ENCODE measurements at regions not wholly inside any gene's neighbourhood (a gene's known extent, or its start where the extent isn't known, plus 50 kb on each side); places are given as distances from the start of the nearest gene placed in this dataset.
"Not testable (repeated sequence)": the region's sequence is repeated elsewhere in the genome, so short reads cannot be mapped to it uniquely, and the experiment has no call there.

DNA sequence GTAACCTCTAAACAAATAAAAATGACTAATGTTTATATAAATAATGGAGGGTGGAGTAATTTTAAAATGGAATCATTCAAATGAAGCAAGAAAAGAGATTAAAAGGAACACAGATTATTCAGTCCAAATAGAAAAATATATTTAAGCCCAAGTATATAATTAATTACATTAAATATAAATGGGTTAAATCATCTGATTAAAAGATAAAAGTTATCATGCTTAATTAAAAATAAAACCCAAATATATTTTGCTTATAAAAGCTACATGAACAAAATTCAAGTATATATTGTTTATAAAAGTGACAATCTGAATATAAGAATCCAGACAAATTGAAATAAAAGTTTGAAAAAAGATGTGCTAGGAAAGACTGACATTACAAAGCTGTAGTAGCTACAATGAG lies 63.9 kb upstream of the ACTRT2 start:
- no peaks in the 10 kb centered on the region for H3K36me3 Mint-ChIP-seq (ENCODE audit: low read depth)
- no peak for ATAC-seq

GRCh38 chr1:2959881-2960280 lies 61.4 kb upstream of the ACTRT2 start:
- ATAC-seq; H3K4me3 Mint-ChIP-seq; POLR2A ChIA-PET; DNase-seq; H3K27ac Mint-ChIP-seq; H3K27me3 Mint-ChIP-seq (ENCODE audit: low read depth); CTCF ChIA-PET; H3K36me3 Mint-ChIP-seq (ENCODE audit: low read depth); H3K4me1 Mint-ChIP-seq (ENCODE audit: low read depth): not testable (repeated sequence)
- peaks cover 14% of the 10 kb centered on the region for H3K9me3 Mint-ChIP-seq (ENCODE audit: insufficient read depth)

More for the DNA sequence above, 63.9 kb upstream of the ACTRT2 start:
- CTCF ChIA-PET, result no interaction called here
- POLR2A ChIA-PET, result no interaction called here
- Mint-ChIP-seq H3K27me3 (ENCODE audit: low read depth) (no peaks in the 10 kb centered on the region), H3K4me3 (no peak overlapping the region), H3K9me3 (ENCODE audit: insufficient read depth) (peaks cover 32% of the 10 kb centered on the region), H3K27ac (no peak overlapping the region), H3K4me1 (ENCODE audit: low read depth) (no peaks in the 10 kb centered on the region)
- no peak for DNase-seq

DNA sequence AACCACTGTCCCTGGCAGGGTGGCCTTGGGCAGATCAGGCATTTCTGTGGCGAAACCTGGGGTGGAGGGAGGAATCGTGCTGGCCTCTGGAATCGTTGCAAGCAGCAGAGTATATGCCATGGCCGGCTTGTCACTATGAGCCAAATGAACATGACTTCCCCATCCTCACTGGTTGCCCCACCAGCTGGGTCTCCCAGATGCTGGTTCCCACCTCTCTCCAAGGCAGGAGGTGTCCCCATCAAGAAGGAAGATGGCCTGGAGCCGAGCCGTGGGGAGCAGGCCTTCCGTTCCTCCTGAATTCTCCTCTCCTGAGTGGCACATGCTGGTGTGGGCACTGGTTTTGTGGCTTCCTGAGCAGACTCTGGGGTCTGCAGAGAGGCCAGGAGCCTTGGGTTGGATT lies 60.2 kb upstream of the ACTRT2 start:
- no peaks in the 10 kb centered on the region for H3K4me1 Mint-ChIP-seq (ENCODE audit: low read depth)
- no peak overlapping the region for H3K27ac Mint-ChIP-seq
- ATAC-seq (no peak), DNase-seq (no peak)
- no peak overlapping the region for H3K4me3 Mint-ChIP-seq
- ChIA-PET CTCF (no interaction called here), POLR2A (no interaction called here)
- peaks cover 14% of the 10 kb centered on the region for H3K9me3 Mint-ChIP-seq (ENCODE audit: insufficient read depth)
- no peaks in the 10 kb centered on the region for H3K27me3 Mint-ChIP-seq (ENCODE audit: low read depth)
- H3K36me3 Mint-ChIP-seq (ENCODE audit: low read depth), result no peaks in the 10 kb centered on the region

- ChIA-PET CTCF (no interaction called here), POLR2A (no interaction called here)
- no peaks in the 10 kb centered on the region for H3K36me3 Mint-ChIP-seq (ENCODE audit: low read depth)
- no peak overlapping the region for H3K4me3 Mint-ChIP-seq
- no peak for DNase-seq
- H3K9me3 Mint-ChIP-seq (ENCODE audit: insufficient read depth), result peaks cover 14% of the 10 kb centered on the region
- ATAC-seq, result no peak
- H3K27me3 Mint-ChIP-seq (ENCODE audit: low read depth), result no peaks in the 10 kb centered on the region
- H3K27ac Mint-ChIP-seq, result no peak overlapping the region
- no peaks in the 10 kb centered on the region for H3K4me1 Mint-ChIP-seq (ENCODE audit: low read depth)
Observed at GRCh38 chr1:2961661-2962060, 59.6 kb upstream of the ACTRT2 start.

- DNase-seq, result no peak
- H3K27me3 Mint-ChIP-seq (ENCODE audit: low read depth), result no peaks in the 10 kb centered on the region
Observed at GRCh38 chr1:2962061-2962460, 59.2 kb upstream of the ACTRT2 start.

GRCh38 chr1:2962541-2962940 lies 58.7 kb upstream of the ACTRT2 start:
- Mint-ChIP-seq H3K9me3 (ENCODE audit: insufficient read depth) (peaks cover 12% of the 10 kb centered on the region), H3K27ac (no peak overlapping the region), H3K36me3 (ENCODE audit: low read depth) (no peaks in the 10 kb centered on the region), H3K4me3 (no peak overlapping the region), H3K4me1 (ENCODE audit: low read depth) (no peaks in the 10 kb centered on the region), H3K27me3 (ENCODE audit: low read depth) (no peaks in the 10 kb centered on the region)
- ATAC-seq (no peak), DNase-seq (no peak)
- CTCF ChIA-PET, result no interaction called here
- POLR2A ChIA-PET, result no interaction called here

More at GRCh38 chr1:2962061-2962460, 59.2 kb upstream of the ACTRT2 start:
- ATAC-seq, result no peak
- no peaks in the 10 kb centered on the region for H3K4me1 Mint-ChIP-seq (ENCODE audit: low read depth)
- POLR2A ChIA-PET, result no interaction called here
- CTCF ChIA-PET, result no interaction called here
- H3K9me3 Mint-ChIP-seq (ENCODE audit: insufficient read depth), result peaks cover 14% of the 10 kb centered on the region
- H3K4me3 Mint-ChIP-seq, result no peak overlapping the region
- no peak overlapping the region for H3K27ac Mint-ChIP-seq
- no peaks in the 10 kb centered on the region for H3K36me3 Mint-ChIP-seq (ENCODE audit: low read depth)

- CTCF ChIA-PET, result no interaction called here
Observed at GRCh38 chr1:2962946-2963345, 58.3 kb upstream of the ACTRT2 start.

DNA sequence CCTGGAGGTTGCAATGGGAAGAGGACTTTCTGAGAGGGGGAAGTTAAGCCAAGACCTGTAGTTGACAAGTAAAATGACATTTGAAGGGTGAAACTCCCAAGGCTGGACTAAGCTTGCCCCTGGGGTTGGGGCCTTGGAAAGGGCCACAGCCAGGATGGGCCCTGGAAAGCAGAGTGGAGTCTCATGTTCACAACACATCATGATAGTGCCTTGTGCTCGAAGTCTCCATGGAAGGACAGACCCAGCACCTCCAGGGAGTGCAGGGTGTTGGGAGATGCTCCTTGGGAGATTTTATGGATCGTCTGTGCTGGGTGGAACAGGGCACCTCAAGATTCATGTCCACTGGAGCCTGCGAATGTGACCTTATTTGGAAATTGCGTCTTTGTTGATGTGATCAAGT lies 55.6 kb upstream of the ACTRT2 start:
- Mint-ChIP-seq H3K36me3 (ENCODE audit: low read depth) (no peaks in the 10 kb centered on the region), H3K4me3 (no peak overlapping the region), H3K9me3 (ENCODE audit: insufficient read depth) (no peaks in the 10 kb centered on the region), H3K27ac (no peak overlapping the region), H3K4me1 (ENCODE audit: low read depth) (no peaks in the 10 kb centered on the region), H3K27me3 (ENCODE audit: low read depth) (no peaks in the 10 kb centered on the region)
- CTCF ChIA-PET, result no interaction called here
- ATAC-seq (no peak), DNase-seq (no peak)
- POLR2A ChIA-PET, result no interaction called here

More at GRCh38 chr1:2962946-2963345, 58.3 kb upstream of the ACTRT2 start:
- POLR2A ChIA-PET, result no interaction called here
- Mint-ChIP-seq H3K27me3 (ENCODE audit: low read depth) (no peaks in the 10 kb centered on the region), H3K27ac (no peak overlapping the region), H3K4me1 (ENCODE audit: low read depth) (no peaks in the 10 kb centered on the region), H3K36me3 (ENCODE audit: low read depth) (no peaks in the 10 kb centered on the region), H3K4me3 (no peak overlapping the region), H3K9me3 (ENCODE audit: insufficient read depth) (peaks cover 8% of the 10 kb centered on the region)
- DNase-seq (no peak), ATAC-seq (no peak)

DNA sequence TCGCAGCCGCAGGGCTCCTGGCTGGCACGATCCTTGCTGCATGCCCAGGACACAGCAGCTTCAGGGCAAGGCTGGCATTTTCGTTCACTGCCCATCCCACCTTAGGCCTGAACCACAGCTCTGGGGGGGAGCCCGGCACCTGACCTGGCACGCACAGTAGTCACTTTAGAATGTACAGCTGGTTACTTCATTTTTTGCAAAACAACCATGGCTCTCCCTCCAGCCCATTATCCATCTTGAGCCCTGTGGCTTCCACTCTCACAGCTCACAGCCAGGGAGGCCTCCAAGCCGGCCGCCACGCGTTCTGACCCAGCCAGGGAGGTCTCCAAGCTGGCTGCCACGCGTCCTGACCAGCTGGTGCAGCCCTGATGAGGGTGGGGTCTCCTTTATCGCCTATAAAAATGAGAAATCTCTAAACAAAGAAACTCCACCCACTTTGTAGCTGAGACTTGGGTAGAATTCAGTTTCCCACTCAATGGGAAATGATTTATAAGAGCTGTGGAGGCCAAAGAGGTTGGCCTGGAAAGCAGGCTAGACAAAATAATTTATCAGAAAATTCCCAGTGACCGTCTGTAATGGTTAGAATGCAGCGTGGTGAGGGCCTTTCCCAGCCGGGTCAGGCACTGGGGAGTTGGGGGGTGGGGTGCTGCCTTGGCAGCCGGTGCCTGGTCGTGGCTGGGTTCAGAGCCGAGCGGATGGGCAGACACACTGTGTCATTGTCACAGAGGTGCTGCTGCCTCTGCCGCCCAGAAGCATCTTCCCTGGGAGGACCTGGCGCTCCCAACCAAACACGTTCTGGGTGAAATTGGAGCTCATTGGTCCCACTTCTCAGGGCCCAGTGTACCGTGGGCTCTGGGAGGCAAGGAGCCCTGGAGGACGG lies 54.6 kb upstream of the ACTRT2 start:
- H3K36me3 Mint-ChIP-seq (ENCODE audit: low read depth), result no peaks in the 10 kb centered on the region
- ChIA-PET POLR2A (no interaction called here), CTCF (no interaction called here)
- ATAC-seq (no peak), DNase-seq (no peak)
- no peak overlapping the region for H3K4me3 Mint-ChIP-seq
- no peak overlapping the region for H3K27ac Mint-ChIP-seq
- H3K9me3 Mint-ChIP-seq (ENCODE audit: insufficient read depth), result no peaks in the 10 kb centered on the region
- no peaks in the 10 kb centered on the region for H3K27me3 Mint-ChIP-seq (ENCODE audit: low read depth)
- H3K4me1 Mint-ChIP-seq (ENCODE audit: low read depth), result no peaks in the 10 kb centered on the region

- CTCF ChIA-PET, result no interaction called here
- Mint-ChIP-seq H3K9me3 (ENCODE audit: insufficient read depth) (no peaks in the 10 kb centered on the region), H3K4me1 (ENCODE audit: low read depth) (no peaks in the 10 kb centered on the region), H3K27ac (no peak overlapping the region), H3K4me3 (no peak overlapping the region), H3K27me3 (ENCODE audit: low read depth) (no peaks in the 10 kb centered on the region), H3K36me3 (ENCODE audit: low read depth) (no peaks in the 10 kb centered on the region)
- no peak for ATAC-seq
- no peak for DNase-seq
- POLR2A ChIA-PET, result no interaction called here
Observed at GRCh38 chr1:2967329-2967725, 53.9 kb upstream of the ACTRT2 start.

- ATAC-seq, result no peak
- no peaks in the 10 kb centered on the region for H3K36me3 Mint-ChIP-seq (ENCODE audit: low read depth)
- no peak for DNase-seq
- CTCF ChIA-PET, result no interaction called here
- H3K9me3 Mint-ChIP-seq (ENCODE audit: insufficient read depth), result no peaks in the 10 kb centered on the region
- H3K4me3 Mint-ChIP-seq, result no peak overlapping the region
- no peak overlapping the region for H3K27ac Mint-ChIP-seq
- POLR2A ChIA-PET, result no interaction called here
- H3K4me1 Mint-ChIP-seq (ENCODE audit: low read depth), result peaks cover 2% of the 10 kb centered on the region
- H3K27me3 Mint-ChIP-seq (ENCODE audit: low read depth), result no peaks in the 10 kb centered on the region
Observed at GRCh38 chr1:2967881-2968280, 53.4 kb upstream of the ACTRT2 start.

DNA sequence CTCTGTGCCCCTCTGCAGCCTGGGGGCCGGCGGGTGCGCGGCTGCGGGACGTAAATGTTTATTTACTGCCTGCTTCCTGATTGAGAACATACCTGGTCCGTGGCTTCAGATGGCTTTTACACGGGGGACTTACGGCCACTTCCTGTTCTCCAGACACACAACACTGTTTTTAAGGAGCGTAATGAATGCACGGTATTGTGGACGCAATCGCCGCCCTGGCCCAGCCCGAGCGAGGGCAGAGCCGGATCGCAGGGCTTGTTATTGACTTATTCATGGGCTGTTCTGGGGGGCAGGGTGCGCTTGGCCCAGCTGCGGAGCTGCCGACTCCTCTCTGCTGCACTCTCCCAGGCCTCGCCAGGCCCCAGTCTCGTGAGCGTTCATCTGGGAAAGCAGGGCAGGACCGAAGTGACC lies 52.8 kb upstream of the ACTRT2 start:
- H3K27me3 Mint-ChIP-seq (ENCODE audit: low read depth), result no peaks in the 10 kb centered on the region
- H3K9me3 Mint-ChIP-seq (ENCODE audit: insufficient read depth), result no peaks in the 10 kb centered on the region
- CTCF ChIA-PET, result no interaction called here
- no peak overlapping the region for H3K4me3 Mint-ChIP-seq
- ATAC-seq, result no peak
- H3K27ac Mint-ChIP-seq, result no peak overlapping the region
- POLR2A ChIA-PET, result no interaction called here
- no peak for DNase-seq
- H3K36me3 Mint-ChIP-seq (ENCODE audit: low read depth), result no peaks in the 10 kb centered on the region
- peaks cover 7% of the 10 kb centered on the region for H3K4me1 Mint-ChIP-seq (ENCODE audit: low read depth)

Data from activated CD8-positive, alpha-beta T cell treated with anti-CD3 and anti-CD28 coated beads, Interleukin-2, amount 10 ng/mL, durations not matched to agents 7 days and 5 days (primary cell).